HG02970 (cell line): ENCODE measurements at regions not wholly inside any gene's neighbourhood (a gene's known extent, or its start where the extent isn't known, plus 50 kb on each side); places are given as distances from the start of the nearest gene placed in this dataset.
"Not testable (repeated sequence)": the region's sequence is repeated elsewhere in the genome, so short reads cannot be mapped to it uniquely, and the experiment has no call there.

Experiments
- ATAC-seq: cut with Tn5 transposase; IDR thresholded peaks from one replicate; pipeline ENCODE4 v1.9.1; 2021; ENCODE audit warnings: mild to moderate bottlenecking, moderate library complexity, moderate number of reproducible peaks; ENCODE audit not compliant: unreplicated experiment, low FRiP score

- ATAC-seq: no peak
Observed at GRCh38 chr10:64101606-64102263, 580.5 kb downstream of the REEP3 start.

GRCh38 chr10:64102264-64102633 is 581.0 kb downstream of the REEP3 start:
- ATAC-seq: no peak

GRCh38 chr10:64102916-64103315 is 581.7 kb downstream of the REEP3 start:
- no peak for ATAC-seq

GRCh38 chr10:64103750-64104470 is 582.7 kb downstream of the REEP3 start:
- ATAC-seq: no peak

GRCh38 chr10:64109926-64110495 is 588.8 kb downstream of the REEP3 start:
- no peak for ATAC-seq

- ATAC-seq: no peak
Observed at GRCh38 chr10:64112701-64113355, 591.6 kb downstream of the REEP3 start.

- ATAC-seq: no peak
Observed at GRCh38 chr10:64113375-64113774, 592.2 kb downstream of the REEP3 start.

GRCh38 chr10:64113792-64114191 is 592.6 kb downstream of the REEP3 start:
- ATAC-seq: no peak

GRCh38 chr10:64115471-64115870 is 594.3 kb downstream of the REEP3 start:
- ATAC-seq: no peak

GRCh38 chr10:64115908-64116643 is 594.9 kb downstream of the REEP3 start:
- no peak for ATAC-seq

- no peak for ATAC-seq
Observed at GRCh38 chr10:64116707-64117106, 595.5 kb downstream of the REEP3 start.

- no peak for ATAC-seq
Observed at GRCh38 chr10:64118736-64119135, 597.5 kb downstream of the REEP3 start.

- not testable (repeated sequence) for ATAC-seq
Observed at GRCh38 chr10:64120301-64120980, 599.2 kb downstream of the REEP3 start.

- ATAC-seq: no peak
Observed at GRCh38 chr10:64130152-64130551, 609.0 kb downstream of the REEP3 start.

GRCh38 chr10:64134676-64135075 is 613.5 kb downstream of the REEP3 start:
- ATAC-seq: no peak

GRCh38 chr10:64142395-64142794 is 621.2 kb downstream of the REEP3 start:
- no peak for ATAC-seq

GRCh38 chr10:64148607-64149006 is 627.4 kb downstream of the REEP3 start:
- ATAC-seq: no peak

GRCh38 chr10:64156166-64156565 is 635.0 kb downstream of the REEP3 start:
- no peak for ATAC-seq

- ATAC-seq: no peak
Observed at GRCh38 chr10:64158551-64158950, 637.4 kb downstream of the REEP3 start.
